Kidney (tissue), 13 donors: ENCODE measurements at regions not wholly inside any gene's neighbourhood (a gene's known extent, or its start where the extent isn't known, plus 50 kb on each side); places are given as distances from the start of the nearest gene placed in this dataset.

Experiments used
- DNase-seq, 5 donors: peaks; one replicate each; pipeline ENCODE4 v3.0.0-alpha.2; 2013 to 2020
- FAIRE-seq: peaks from 2 replicates; lab custom pipeline; 2012; peaks lifted over from hg19 to GRCh38; lab: Jason Lieb, UNC
- H3K27ac ChIP-seq, 2 donors: one replicate each; pipeline ENCODE4 v1.7.0; 2013; ENCODE audit warnings: low read depth in 2 of 2, low read length in 2 of 2, inconsistent platforms in 1 of 2
- H3K27me3 ChIP-seq: one replicate; pipeline ENCODE4 v1.7.1; 2013; ENCODE audit warnings: low read length, inconsistent platforms; ENCODE audit not compliant: control insufficient read depth, insufficient read depth
- H3K36me3 ChIP-seq, 3 donors: one replicate each; pipeline versions ENCODE4 v1.7.0 to v1.7.1; 2013; ENCODE audit warnings: low read length in 3 of 3, control low read depth in 1 of 3, inconsistent platforms in 1 of 3; ENCODE audit not compliant: insufficient read depth in 3 of 3, control insufficient read depth in 2 of 3
- H3K4me1 ChIP-seq, 3 donors: one replicate each; pipeline versions ENCODE4 v1.7.0 to v1.7.1; 2013; ENCODE audit warnings: low read length in 3 of 3, inconsistent platforms in 1 of 3, low read depth in 1 of 3; ENCODE audit not compliant: control insufficient read depth in 2 of 3, insufficient read depth in 2 of 3
- H3K4me3 ChIP-seq, 3 donors: one replicate each; pipeline versions ENCODE4 v1.7.0 to v1.8.1; 2013; ENCODE audit warnings: low read length in 3 of 3, control low read depth in 1 of 3, inconsistent platforms in 1 of 3
- H3K9ac ChIP-seq, 3 donors: one replicate each; pipeline versions ENCODE4 v1.7.0 to v1.7.1; 2013; ENCODE audit warnings: low read length in 3 of 3, control low read depth in 1 of 3, inconsistent platforms in 1 of 3
- H3K9me3 ChIP-seq, 3 donors: one replicate each; pipeline versions ENCODE4 v1.7.0 to v1.7.1; 2013; ENCODE audit warnings: low read length in 3 of 3, control low read depth in 1 of 3, inconsistent platforms in 1 of 3; ENCODE audit not compliant: control insufficient read depth in 2 of 3, insufficient read depth in 1 of 3
- intact Hi-C: fragments of 100-400 bp; cut with DNase I; formaldehyde crosslinking; loops from one replicate; pipeline ENCODE4 v1.11.1; 2022
- TF ChIP-seq, protein P1 (sequence below): IDR thresholded peaks from 3 replicates; pipeline ENCODE4 v1.5.1; 2012; ENCODE audit warnings: mild to moderate bottlenecking, moderate library complexity, borderline replicate concordance; ENCODE audit not compliant: insufficient read depth; ENCODE audit errors: extremely low read depth
- donor health status: control.
- donor health status: control.
- donor health status: control.
- donor health status: control.
- donor health status: control.
- donor health status: DM: yes; HTN: yes; CAD: no.
- donor health status: Normal renal cell carcinoma (clear cell type).

DNA sequence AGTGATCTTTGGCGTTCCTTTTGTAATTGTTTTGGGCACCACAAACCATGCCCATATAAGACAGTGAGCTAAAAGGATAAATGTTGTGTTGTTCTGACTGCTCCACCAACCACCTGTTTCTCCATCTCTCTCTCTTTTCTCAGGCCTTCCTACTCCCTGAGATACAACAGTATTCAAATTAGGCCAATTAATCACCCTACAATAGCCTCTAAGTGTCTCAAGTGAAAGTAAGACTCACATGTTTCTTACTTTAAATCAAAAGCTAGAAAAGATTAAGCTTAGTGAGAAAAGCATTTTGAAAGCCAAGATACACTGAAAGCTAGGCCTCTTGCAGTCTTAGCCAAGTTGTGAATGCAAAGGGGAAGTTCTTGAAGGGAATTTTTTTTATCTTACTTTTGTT lies 268.8 kb upstream of the NREP start:
- no peak overlapping the region for H3K27ac ChIP-seq
- no peaks in the 10 kb centered on the region for H3K9me3 ChIP-seq
- intact Hi-C loops: no loop called here
- H3K9ac ChIP-seq: no peak overlapping the region
- TF ChIP-seq, protein P1, sequence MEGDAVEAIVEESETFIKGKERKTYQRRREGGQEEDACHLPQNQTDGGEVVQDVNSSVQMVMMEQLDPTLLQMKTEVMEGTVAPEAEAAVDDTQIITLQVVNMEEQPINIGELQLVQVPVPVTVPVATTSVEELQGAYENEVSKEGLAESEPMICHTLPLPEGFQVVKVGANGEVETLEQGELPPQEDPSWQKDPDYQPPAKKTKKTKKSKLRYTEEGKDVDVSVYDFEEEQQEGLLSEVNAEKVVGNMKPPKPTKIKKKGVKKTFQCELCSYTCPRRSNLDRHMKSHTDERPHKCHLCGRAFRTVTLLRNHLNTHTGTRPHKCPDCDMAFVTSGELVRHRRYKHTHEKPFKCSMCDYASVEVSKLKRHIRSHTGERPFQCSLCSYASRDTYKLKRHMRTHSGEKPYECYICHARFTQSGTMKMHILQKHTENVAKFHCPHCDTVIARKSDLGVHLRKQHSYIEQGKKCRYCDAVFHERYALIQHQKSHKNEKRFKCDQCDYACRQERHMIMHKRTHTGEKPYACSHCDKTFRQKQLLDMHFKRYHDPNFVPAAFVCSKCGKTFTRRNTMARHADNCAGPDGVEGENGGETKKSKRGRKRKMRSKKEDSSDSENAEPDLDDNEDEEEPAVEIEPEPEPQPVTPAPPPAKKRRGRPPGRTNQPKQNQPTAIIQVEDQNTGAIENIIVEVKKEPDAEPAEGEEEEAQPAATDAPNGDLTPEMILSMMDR: no peak
- DNase-seq (peak in 1 of 5 donors; percentile 20), FAIRE-seq (no peak)
- no peaks in the 10 kb centered on the region for H3K27me3 ChIP-seq
- H3K36me3 ChIP-seq: no peaks in the 10 kb centered on the region
- H3K4me3 ChIP-seq: no peak overlapping the region
- no peaks in the 10 kb centered on the region for H3K4me1 ChIP-seq

DNA sequence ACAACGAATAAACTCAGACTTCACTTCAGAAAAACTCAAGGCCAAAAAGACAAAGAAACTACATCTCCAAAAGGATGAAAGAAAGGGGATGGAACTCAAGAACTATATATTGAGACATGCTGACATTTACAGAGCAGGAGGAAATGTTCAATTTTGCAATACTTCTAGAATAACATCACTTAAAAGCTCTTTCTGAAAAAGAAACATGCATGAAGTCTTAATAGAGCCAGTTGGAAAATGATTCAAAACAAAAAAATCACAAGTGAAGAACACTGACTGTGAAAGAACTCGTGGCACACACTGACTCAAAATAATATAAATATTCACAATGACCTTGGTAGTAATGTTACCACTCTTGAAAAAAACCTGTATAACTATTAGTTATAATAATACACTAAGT lies 267.8 kb upstream of the NREP start:
- TF ChIP-seq, protein P1: no peak
- FAIRE-seq (no peak), DNase-seq (no peak)
- no peak overlapping the region for H3K4me3 ChIP-seq
- no peak overlapping the region for H3K27ac ChIP-seq
- no peaks in the 10 kb centered on the region for H3K9me3 ChIP-seq
- no peaks in the 10 kb centered on the region for H3K27me3 ChIP-seq
- H3K4me1 ChIP-seq: no peaks in the 10 kb centered on the region
- no peak overlapping the region for H3K9ac ChIP-seq
- intact Hi-C loops: no loop called here
- H3K36me3 ChIP-seq: no peaks in the 10 kb centered on the region

- Histone ChIP-seq H3K36me3 (no peaks in the 10 kb centered on the region), H3K27me3 (no peaks in the 10 kb centered on the region), H3K9me3 (no peaks in the 10 kb centered on the region), H3K9ac (no peak overlapping the region), H3K4me3 (no peak overlapping the region), H3K27ac (no peak overlapping the region), H3K4me1 (no peaks in the 10 kb centered on the region)
- TF ChIP-seq, protein P1: no peak
- intact Hi-C loops: no loop called here
- no peak for DNase-seq
- FAIRE-seq: no peak
These were observed 267.2 kb upstream of the NREP start for GRCh38 chr5:112024221-112024620.

DNA sequence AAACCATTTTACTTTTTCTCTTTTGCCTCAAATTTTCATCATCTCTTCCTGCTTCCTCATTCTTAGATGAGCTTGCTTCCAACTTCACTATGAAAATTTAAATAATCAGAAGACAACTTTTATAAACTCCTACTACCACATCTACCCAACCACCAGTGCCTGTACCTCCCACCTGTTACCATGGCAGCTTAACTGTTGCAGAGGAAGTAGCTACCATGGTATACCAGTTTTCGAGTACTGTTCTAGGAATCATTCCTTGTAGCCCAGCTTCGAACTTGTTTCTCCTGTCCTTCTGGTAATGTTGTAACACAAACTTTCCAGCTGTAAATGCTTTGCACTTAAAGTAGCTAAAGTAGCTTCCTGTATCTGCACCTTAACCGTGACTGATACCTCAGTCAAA lies 266.8 kb upstream of the NREP start:
- no peak overlapping the region for H3K9ac ChIP-seq
- H3K9me3 ChIP-seq: no peaks in the 10 kb centered on the region
- no peak overlapping the region for H3K4me3 ChIP-seq
- no peaks in the 10 kb centered on the region for H3K4me1 ChIP-seq
- H3K27me3 ChIP-seq: no peaks in the 10 kb centered on the region
- TF ChIP-seq, protein P1: no peak
- DNase-seq (no peak), FAIRE-seq (no peak)
- H3K36me3 ChIP-seq: no peaks in the 10 kb centered on the region
- intact Hi-C loops: no loop called here
- no peak overlapping the region for H3K27ac ChIP-seq
